NCI-H146 treated with DMSO at 0.1 percent for 48 hours (cell line): ENCODE measurements at regions not wholly inside any gene's neighbourhood (a gene's known extent, or its start where the extent isn't known, plus 50 kb on each side); places are given as distances from the start of the nearest gene placed in this dataset.
A peak's percentile ranks its signal among the peaks of the same experiment; 100 is the strongest.

Source experiments
- DNase-seq: peaks from one replicate; lab custom pipeline; 2025; ENCODE audit not compliant: unreplicated experiment; lab: John Stamatoyannopoulos, UW

- DNase-seq = no peak
Measured at GRCh38 chr11:129292092-129292491, 83.6 kb upstream of the BARX2 start.

GRCh38 chr11:129291546-129291945 is 84.1 kb upstream of the BARX2 start:
- no peak for DNase-seq

- no peak for DNase-seq
Measured at GRCh38 chr11:129290966-129291365, 84.7 kb upstream of the BARX2 start.

GRCh38 chr11:129289350-129290040 is 86.2 kb upstream of the BARX2 start:
- no peak for DNase-seq

GRCh38 chr11:129287920-129288319 is 87.7 kb upstream of the BARX2 start:
- no peak for DNase-seq

GRCh38 chr11:129286813-129287212 is 88.8 kb upstream of the BARX2 start:
- peak; percentile 95 for DNase-seq

GRCh38 chr11:129285402-129285786 is 90.3 kb upstream of the BARX2 start:
- no peak for DNase-seq

GRCh38 chr11:129283141-129283540 is 91.0 kb upstream of the ARHGAP32 start:
- DNase-seq = no peak

- no peak for DNase-seq
Measured at GRCh38 chr11:129282634-129283033, 90.5 kb upstream of the ARHGAP32 start.

- DNase-seq = no peak
Measured at GRCh38 chr11:129281471-129282415, 89.6 kb upstream of the ARHGAP32 start.

- peak; percentile 26 for DNase-seq
Measured at GRCh38 chr11:129280027-129280811, 88.1 kb upstream of the ARHGAP32 start.

- peak; percentile 62 for DNase-seq
Measured at GRCh38 chr11:129279326-129280026, 87.4 kb upstream of the ARHGAP32 start.

GRCh38 chr11:129278586-129279319 is 86.6 kb upstream of the ARHGAP32 start:
- DNase-seq = no peak

- DNase-seq = no peak
Measured at GRCh38 chr11:129277198-129277843, 85.2 kb upstream of the ARHGAP32 start.

- DNase-seq = no peak
Measured at GRCh38 chr11:129275828-129276227, 83.7 kb upstream of the ARHGAP32 start.

GRCh38 chr11:129273944-129274711 is 82.0 kb upstream of the ARHGAP32 start:
- DNase-seq = no peak

GRCh38 chr11:129273322-129273721 is 81.2 kb upstream of the ARHGAP32 start:
- no peak for DNase-seq

GRCh38 chr11:129271030-129271429 is 78.9 kb upstream of the ARHGAP32 start:
- DNase-seq = no peak

- DNase-seq = no peak
Measured at GRCh38 chr11:129270446-129270845, 78.3 kb upstream of the ARHGAP32 start.
